Fibroblast of skin of right quadriceps (primary cell): ENCODE measurements at regions not wholly inside any gene's neighbourhood (a gene's known extent, or its start where the extent isn't known, plus 50 kb on each side); places are given as distances from the start of the nearest gene placed in this dataset.

Experiments used
- DNase-seq: peaks from one replicate; pipeline ENCODE4 v3.0.0-alpha.2; 2013

DNA sequence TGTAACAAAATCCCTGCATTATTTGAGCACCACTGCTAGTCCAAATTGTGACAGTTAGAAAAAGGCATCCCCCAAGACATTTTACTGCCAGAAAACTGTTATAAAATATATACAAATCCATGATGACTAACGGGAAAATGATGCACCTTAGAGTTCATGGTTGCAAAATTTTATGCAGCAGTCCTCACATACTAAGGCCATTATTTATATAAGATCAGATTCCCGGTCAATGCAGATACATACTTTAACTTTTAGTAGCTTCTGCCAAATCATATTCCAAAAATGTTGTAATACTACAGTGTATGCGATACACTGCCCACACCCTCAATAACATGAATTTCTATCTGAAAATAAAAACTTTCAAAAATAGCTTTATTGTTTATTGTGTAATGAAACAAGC lies 239.9 kb upstream of the ZNF32 start:
- DNase-seq, result peak; percentile 97

DNA sequence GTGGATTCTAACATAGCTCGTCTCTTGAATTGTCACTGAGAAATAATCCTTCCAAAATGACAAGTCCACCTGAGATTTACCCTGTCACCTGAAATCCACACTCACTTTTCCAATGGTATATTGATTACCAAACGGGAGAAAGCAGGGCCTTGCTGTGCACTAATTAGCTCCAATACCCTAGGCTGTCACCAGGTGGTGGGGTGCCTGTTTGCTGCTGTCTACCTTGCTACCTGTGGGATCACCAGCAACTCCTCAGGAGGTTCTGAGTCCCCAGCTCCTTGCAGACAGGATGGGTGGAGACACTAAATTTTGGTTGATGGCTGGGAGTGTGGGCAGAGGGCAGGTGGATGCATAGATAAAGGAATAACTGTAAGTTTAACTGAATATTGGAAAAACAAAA lies 237.2 kb upstream of the ZNF32 start:
- DNase-seq, result no peak

DNA sequence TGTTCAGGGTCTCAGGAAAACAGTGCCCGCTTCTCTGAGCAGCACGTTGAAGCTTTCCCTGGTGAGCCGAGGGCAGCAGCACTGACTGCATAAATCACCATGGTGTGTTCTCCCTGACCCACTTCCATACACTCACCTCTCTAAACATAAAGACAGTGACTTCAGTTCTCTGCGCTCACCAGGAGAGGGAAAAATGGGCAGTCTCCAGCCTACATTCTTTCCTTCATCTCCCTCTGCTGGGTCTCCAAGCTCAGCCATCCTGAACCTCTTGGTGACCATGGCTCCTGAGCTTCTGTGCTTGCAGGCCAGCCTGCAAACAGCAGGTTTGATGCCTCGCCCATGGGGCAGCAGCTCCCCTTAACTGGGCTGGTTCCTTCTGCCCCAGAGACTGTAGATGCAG lies 236.6 kb upstream of the ZNF32 start:
- DNase-seq, result no peak

DNA sequence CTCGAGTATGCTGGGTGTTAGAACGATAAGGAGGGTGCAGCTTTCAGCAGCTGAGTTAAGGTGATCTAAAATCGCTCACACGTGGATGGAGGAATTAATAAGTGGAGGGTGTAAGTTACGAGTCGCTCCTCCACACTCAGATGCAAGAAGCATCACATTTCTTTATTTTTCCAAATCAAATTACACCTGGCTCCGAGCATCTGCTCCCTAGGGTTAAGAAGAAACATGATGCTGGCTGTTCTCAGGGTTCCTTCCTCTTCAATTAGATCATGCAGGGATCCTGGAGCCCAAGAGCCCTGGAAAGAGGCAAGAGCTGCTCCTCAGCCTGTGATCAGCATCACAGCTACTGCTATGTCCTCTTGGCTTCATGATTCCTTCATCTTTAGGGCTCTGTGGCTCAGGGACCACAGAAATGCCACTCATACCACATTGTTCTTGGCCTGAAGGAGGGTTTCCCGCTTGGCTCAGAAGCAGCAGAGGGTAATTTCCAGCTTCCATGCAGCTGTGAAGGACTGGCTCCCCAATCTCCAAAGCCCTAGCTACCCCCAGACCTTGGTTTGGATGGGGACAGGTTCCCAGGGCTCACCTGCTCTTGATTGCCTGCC lies 235.9 kb upstream of the ZNF32 start:
- DNase-seq, result no peak

DNA sequence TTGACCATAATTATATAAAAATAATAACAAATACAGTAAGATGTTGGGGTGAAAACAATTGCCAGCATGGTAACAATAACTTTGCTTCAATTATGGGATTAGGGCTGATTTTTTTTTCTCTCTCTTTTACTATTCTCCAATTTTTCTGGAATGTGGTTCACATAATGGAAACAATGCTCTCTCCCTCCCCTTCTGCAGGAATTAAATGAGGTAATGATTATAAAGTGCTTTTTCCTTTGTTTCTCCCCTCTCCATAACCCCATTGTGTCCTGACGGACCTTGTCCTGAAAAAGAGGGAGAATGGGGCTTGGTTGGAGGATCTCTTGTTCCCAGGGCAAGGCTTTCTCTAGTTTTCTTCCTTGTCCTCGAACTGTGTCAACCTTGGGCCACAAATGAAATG lies 234.0 kb upstream of the ZNF32 start:
- no peak for DNase-seq

DNA sequence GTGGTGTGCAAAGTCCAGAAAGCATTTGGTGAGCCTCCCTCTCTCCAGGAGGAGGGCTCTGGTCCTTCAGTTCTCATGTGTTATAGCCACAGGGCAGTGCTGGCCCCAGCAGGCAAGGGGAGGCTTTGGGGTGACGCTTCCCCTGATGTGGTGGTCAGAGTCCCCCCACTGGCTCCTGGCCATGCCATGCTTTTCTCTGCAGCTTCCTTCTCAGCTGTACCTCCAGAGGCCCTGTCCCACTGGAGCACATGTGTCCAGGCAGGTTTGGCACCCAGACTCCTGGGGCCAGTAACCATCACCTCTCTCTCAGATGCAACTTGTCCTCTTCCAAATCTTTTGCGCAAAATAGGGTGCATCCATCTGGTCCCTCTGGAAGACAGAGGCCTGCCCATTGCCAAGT lies 233.0 kb upstream of the ZNF32 start:
- no peak for DNase-seq

DNA sequence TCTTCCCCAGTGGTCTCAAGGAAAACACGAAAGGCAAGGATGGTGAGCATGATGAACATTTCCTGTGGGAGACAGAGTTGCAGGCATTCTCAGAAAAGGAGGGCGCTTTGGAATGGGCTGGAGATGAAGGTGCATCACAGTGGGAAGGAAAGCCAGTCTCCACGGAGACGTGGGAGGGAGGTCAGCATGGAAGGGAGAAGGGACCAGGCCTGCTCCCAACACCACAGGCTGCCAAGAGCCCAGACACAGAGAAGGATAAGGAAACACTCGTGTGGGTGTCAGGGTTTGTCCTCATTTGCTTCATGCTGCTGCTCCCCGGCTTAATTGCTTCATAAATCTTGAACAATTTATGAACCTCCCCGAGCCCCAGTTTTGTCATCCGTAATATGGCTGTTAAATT lies 231.5 kb upstream of the ZNF32 start:
- DNase-seq, result peak; percentile 50

DNA sequence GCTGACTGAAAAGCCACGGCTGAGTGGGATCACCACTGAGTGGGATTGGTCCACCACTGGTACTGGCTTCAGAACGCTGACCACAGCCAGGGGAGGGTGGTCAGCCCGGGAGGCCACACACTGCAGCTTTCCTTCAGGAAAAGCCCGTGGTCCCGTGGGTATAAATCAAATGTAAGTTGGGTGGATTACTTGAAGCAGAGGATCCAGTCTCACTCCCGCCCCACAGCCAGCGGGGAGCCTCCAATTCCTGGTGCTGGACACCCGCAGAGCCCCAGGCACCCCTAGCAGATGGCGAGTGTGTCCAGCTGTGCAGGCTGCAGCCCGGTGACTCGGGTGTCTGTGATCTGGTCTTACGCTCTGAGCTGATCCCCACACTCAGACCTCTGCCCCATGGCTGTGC lies 231.1 kb upstream of the ZNF32 start:
- no peak for DNase-seq

DNA sequence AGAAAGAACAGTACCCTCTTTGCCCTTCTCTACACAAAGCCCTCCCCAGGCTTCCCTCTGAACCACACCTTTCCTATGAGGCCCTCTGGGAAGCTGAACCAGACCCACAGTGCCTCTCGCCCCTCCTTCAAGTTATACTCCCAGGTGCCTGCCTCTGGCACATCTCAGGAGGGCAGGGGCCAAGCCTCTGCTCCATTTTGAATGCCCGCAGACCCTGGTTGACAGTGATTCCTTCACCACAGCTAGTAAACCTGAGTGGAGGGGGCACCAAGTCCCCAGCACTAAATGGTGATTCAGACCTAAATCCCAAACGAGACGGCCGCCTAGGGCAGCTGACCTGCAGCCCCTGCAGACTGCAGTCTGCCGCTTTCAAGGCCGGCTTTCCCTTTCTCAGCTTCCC lies 230.5 kb upstream of the ZNF32 start:
- DNase-seq, result no peak

DNA sequence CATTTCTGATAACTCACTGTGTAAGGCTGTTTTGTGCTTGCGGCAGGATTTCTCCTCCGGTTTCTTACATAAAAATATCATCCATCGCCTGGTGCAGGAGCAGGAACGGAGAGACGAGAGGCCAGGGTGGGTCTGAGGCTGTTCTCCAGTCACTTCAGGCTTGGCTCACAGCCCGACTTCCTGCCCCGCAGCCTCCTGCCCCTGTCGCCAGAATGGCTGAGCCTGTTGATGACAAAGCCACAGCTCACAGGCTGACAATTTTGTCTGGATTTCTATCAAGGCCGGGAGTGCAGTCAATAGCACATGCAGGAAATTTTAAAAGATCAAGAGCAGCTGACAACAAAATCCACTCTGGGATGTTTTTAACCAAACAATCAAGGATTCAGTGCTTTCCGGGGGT lies 229.7 kb upstream of the ZNF32 start:
- peak; percentile 82 for DNase-seq

DNA sequence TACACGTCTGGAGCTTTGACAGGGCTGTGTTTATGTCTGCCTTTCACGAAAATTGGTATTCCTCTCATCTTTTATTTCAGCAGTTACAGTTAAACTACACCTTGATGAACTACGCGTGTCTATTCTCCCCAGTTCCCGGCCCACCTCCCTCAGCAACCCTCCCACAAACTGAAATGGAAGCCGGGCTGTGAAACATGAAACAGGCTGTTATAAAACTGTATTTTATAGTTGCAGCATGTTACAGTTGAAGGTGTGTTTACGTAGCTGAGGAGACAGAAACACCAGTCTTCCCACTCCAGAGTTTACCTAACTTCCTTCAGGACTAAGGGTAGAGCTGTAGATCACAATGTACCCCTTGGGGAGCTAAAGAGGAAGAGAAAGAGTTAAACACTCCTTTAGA lies 228.3 kb upstream of the ZNF32 start:
- no peak for DNase-seq

DNA sequence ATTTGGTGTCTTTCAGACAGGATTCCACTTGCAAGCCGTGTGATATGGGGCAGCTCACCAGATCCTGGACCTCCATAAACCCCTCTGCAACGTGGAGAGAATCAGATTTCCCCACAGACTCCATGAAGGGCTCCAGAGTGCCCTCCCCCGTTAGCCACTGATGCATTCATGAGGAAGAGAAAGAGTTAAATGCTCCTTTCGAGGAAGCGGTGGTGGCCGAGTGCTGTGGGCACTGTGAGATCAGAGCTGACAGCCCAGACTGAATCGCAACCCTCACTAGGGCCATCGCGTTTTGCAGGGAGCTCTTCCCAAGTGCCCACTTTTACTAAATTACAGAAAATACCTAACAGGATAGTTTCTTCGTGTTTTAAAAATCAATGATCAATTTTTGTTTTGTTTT lies 226.3 kb upstream of the ZNF32 start:
- DNase-seq, result no peak

DNA sequence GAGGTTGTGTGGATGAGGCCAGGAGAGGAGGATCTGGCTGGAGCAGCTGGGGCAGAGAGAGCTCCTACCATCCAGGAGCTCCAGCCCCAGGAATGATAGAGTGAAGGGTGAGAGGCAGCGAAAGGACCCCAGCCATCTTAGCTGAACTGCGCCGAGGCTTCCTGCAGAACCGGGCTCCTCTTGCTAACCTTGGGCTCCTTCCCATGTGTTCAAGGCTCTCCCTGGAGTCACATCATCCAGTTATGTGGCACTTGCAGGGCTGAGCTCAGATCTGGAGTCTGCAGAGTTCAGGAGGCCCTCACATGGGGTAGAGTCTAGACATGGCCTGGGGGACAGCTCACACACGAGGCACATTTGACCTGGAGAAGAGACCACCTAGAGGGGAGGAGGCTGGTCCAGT lies 225.0 kb upstream of the ZNF32 start:
- DNase-seq, result no peak

DNA sequence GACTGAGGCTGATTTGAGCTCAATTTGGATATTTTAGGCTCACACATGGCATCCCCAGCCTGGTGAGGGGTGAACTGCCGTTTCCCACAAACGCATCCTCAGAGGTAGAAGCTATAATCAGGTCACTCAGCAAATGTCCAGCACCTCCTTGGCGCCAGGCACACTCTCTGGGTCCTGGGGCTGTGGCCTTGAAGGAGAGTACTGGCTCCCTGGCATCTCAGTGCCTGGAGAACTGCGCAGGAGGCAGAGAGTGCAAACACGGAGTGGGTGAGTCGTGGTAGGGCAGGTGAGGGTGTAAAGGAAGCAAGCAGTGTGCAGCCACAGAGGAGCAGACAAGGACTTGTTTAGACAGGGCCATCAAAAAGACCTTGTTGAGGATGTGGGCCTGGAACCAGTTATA lies 224.0 kb upstream of the ZNF32 start:
- no peak for DNase-seq

DNA sequence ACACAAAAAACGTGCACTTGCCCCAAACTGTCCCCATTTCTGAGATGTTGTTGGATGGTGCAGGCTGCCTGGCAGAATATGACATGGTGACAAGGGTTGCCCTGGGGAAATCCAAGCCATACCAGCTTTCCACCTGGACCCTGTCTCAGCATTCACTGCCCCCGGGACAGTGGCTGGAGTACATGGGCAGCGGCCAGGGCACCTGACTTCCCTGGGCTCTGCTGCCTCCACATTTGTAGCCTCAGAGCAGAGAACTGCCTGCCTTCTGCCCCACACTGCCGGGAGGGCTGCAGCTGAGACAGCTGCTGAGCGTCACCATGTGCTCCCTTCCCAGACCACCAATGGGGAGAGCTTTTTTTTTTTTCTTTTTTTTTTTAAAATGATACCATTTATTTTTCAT lies 222.9 kb upstream of the ZNF32 start:
- DNase-seq, result no peak

DNA sequence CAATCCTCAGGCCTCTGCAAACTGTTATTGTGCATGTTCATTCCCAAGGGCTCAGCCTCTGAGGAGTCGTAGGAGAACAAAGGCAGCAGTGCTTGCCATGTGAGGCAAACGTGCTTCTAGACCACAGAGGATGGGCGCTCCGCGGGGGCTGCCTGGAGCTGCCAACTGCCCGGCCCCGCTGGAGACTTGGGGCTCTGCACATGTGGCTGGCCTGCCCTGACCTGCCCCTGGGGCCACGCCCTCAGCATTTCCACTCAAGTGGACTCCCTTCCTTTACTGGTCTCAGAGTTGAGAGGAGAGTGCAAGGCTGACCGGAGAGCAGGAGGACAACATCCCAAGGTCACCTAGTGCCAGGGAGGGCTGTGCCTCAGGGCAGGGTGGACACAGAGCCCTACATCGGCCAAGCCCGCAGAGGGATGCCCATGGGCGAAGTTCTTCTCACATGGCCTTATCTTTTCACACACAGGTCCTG lies 222.3 kb upstream of the ZNF32 start:
- DNase-seq, result no peak

DNA sequence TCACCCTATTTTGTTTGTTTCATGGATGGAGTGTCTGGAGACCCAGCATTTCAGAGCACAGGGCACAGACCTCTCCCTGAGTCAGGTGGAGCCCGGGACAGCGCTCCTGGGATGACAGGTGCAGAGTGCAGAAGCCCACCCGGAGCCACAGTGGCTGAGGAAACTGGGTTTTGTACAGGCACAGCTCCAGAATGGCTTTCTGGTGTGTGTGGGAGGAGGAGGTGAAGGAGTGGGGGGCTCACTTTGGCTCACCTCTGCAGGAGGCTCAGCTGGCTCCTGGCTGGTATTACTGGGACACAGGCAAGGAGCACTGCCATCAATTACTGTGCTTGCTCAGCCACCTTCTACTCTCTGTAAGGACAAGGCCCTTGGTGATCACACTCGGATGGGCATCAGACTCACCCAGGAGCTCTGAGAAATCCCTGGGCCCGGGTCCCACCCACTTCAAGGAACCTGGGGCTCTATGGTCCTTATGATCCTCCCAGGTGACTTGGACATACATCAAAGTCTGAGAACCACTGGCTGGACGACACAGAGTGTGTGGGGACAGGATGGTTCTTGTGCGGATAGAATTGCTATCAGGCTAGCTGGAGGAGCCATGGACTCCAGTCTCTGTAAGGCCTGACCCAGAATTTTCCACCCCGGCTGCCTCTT lies 221.1 kb upstream of the ZNF32 start:
- no peak for DNase-seq

DNA sequence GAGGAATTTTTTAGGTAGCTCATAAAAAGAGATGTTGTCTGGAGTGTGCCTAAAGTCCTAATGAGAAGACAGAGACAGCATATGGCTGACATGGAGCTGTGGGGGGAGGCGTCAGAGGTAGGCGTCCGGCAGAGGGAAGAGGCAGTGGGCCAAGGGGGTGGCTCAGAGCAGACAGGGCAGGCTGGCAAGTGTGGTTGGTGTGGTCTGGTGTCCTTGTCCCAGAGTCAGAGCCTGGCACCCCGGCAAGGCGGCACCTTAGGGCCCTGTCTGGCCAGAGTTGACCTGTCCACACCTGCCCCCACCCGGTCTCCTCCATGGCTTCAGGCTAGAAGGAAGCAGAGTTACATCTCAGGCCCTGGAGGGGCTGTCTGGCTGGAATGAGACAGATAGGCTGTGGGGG lies 220.3 kb upstream of the ZNF32 start:
- DNase-seq, result no peak

DNA sequence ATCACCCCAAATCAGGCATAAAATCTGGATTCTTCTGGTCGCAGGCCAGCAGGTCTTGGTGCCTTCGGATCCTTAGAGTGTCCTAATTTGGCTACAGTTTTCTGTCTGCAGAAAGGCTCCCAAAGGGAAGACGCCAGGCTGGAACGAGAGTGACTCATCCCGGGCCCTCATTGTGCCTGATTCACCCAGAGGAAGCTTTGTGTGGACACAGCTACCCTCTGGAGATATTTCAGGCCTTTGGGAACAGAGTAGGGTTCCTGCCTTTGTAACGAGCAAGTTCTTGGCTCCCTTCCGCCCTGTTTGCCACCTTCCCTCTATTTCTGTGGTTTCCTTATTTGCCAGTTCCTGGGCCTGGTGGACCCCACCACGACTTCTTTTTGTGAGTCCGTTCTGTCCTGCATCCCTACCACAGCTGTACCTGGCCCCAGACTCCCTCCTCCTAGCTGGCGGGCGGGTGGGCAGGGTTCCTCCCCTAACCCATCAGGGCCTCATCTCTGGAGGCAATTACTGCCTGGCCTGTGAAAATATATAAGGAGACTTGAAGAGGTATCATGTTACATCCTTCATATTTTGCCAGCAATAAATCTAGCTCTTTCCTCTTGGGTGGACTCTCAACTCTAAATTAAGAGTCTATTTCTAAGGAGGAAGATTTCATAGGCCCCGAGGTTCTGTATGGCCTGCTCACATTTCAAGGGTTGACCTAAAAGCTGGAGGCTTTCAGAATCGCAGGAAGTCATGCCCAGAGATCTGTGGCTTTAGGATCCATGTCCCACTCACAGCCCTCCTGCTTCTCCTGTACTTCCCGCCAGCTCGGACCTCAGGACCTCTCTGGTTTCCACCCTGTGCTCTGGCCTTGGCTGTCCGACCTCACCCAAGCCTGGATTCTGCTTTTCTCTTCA lies 219.2 kb upstream of the ZNF32 start:
- peak; percentile 97 for DNase-seq

DNA sequence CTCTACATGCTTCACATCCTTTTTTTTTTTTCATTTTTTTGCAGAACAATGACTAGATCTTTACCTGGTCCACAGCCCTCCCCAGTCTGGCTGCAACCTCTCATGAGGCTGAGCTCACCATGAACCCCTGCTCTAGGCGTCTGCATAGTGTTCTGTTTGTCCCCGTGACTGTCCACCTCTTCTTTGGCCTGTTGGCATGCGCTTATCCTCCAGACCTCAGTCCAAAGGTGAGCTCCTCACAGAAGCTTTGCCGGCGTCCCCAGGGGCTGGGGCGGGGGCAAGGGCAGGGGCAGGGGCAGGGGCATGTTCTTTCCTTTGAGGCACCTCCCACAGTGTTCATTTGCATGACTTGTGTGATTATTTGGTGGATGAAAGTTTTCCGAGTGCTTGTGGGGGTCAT lies 218.4 kb upstream of the ZNF32 start:
- no peak for DNase-seq

DNA sequence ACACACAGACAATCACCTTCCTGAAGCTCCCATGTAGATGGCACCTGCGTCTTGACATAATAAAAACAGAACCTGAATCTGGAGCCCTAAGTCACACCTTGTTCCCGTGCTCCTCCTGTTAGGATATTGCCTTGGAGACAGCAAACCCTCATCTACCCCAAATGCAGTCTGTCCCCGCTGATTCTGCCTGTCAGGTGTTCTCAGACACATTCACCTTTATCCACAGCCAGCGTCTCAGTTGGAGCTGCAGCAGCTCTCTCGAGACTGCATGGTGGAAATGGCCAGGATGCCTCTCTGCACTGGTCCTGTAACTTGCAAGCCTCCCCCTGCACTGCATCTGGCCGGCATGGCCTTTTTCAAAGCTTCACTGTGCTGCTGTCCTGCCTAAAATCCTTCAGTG lies 218.0 kb upstream of the ZNF32 start:
- DNase-seq, result no peak

DNA sequence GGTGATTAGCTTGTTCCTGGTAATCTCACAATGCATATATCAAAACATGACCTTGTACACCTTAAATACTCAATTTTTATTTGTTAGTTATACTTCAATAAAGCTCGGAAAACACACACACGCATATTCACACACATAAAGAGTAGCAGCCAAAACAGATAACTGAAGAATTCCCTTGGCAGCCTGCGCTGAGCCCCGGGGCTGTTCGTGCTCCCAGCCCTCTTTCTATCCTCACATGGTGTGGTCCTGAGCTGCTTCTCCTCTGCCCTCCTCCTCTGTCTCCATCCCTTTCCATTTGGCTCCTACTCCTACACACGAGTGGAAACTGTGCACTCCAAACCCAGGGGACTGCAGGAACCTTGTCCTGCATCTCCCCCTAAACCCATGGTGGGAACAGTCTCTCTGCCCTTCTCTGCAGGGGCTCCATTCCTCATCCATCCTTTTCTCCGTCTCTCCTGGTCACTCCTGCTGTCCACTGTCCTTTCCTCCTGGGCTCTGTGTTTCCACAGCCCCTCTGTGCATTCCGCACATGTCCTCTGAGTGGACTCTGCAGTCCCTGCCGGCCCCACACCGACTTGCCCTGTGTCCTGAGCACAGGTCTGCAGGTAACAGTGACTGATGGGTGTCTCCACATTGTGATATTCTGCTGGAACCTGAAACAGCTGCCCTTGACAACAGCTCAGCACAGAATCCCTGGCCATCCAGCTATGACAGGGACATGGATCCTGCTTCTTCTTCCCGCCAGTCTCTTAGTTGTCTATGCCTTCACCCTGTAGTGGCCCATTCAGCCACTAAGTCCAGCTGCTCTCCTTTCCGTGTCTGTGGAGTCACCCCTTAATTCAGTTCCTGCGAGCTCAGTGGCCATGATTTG lies 216.8 kb upstream of the ZNF32 start:
- DNase-seq, result no peak

DNA sequence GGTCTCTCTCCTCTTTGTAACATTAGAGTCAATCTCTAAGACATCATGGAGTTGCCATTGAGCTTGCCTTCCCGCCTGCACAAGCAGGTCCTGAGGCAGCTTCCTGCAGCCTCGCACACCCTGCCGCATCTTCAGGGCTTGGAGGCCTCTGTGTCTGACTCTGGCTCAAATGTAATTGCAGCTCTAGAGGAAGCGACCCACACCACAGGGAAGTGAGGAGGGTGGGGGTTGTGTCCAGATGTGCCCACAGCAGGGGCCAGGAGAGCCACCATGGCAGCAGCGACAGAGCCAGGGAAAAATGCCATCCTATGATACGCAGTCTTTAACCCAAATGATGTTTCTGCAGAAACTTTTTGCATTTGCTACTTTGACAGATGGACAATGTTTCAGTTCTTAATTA lies 216.0 kb upstream of the ZNF32 start:
- DNase-seq, result no peak
